ENCODE measurements at regions not wholly inside any gene's neighbourhood (a gene's known extent, or its start where the extent isn't known, plus 50 kb on each side); places are given as distances from the start of the nearest gene placed in this dataset.
"Not testable (repeated sequence)": the region's sequence is repeated elsewhere in the genome, so short reads cannot be mapped to it uniquely, and the experiment has no call there.

DNA sequence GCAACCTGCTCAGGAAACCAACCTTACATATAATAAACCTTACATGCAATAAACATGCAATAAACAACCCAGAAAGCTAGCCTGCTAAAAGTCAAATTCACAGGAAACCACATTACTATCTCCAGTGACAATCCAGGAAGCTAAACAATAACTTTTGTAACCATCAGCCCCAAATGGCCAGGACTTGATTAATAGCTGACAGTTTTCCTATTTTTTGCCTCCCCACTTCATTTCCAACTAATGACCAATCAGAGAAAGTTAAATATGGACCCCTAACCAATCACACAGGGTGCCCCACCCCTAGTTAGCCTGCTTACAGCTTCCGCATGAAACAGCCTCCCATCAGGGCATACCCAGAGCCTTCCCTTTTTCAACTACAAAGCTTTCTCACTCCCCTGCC lies 152.2 kb upstream of the LMNTD1 start:
- H3K9me2 ChIP-seq (replicated peaks; ENCODE audit: insufficient read depth, low read length) = no peaks in the 10 kb centered on the region
- H3K4me1 ChIP-seq (ENCODE audit: low read length) = peaks cover 7% of the 10 kb centered on the region; the same call in 1 of the 2 replicates
- no peak overlapping the region for H3K4me3 ChIP-seq (ENCODE audit: low read length)
- H3K4me2 ChIP-seq (ENCODE audit: low read depth, low read length) = no peak overlapping the region
- no peak overlapping the region for H3K9ac ChIP-seq (ENCODE audit: low read length)
- H3K27ac ChIP-seq (ENCODE audit: low read length) = no peak overlapping the region
- H3K79me2 ChIP-seq (ENCODE audit: low read length) = no peaks in the 10 kb centered on the region
- TF ChIP-seq, protein P1, sequence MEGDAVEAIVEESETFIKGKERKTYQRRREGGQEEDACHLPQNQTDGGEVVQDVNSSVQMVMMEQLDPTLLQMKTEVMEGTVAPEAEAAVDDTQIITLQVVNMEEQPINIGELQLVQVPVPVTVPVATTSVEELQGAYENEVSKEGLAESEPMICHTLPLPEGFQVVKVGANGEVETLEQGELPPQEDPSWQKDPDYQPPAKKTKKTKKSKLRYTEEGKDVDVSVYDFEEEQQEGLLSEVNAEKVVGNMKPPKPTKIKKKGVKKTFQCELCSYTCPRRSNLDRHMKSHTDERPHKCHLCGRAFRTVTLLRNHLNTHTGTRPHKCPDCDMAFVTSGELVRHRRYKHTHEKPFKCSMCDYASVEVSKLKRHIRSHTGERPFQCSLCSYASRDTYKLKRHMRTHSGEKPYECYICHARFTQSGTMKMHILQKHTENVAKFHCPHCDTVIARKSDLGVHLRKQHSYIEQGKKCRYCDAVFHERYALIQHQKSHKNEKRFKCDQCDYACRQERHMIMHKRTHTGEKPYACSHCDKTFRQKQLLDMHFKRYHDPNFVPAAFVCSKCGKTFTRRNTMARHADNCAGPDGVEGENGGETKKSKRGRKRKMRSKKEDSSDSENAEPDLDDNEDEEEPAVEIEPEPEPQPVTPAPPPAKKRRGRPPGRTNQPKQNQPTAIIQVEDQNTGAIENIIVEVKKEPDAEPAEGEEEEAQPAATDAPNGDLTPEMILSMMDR (IDR thresholded peaks at IDR 0.05; ENCODE audit: low read length) = no peak
- TF ChIP-seq EZH2 (optimal IDR thresholded peaks at IDR 0.05; ENCODE audit: low read depth, low read length) = no peak
- no peak for TF ChIP-seq EZH2phosphoT487 (IDR thresholded peaks at IDR 0.05; ENCODE audit: low read length)
- H3K9me3 ChIP-seq (replicated peaks; ENCODE audit: insufficient read depth, low read length) = no peaks in the 10 kb centered on the region
- H4K20me1 ChIP-seq (ENCODE audit: insufficient read depth, low read length) = no peaks in the 10 kb centered on the region
- H3K36me3 ChIP-seq (replicated peaks; ENCODE audit: insufficient read depth, low read length) = no peaks in the 10 kb centered on the region
- H2AFZ ChIP-seq (ENCODE audit: low read length) = no peak overlapping the region
- DNase-seq = no peak
- no peaks in the 10 kb centered on the region for H3K27me3 ChIP-seq (replicated peaks; ENCODE audit: insufficient read depth, low read length)
- no peaks in the 10 kb centered on the region for H3F3A ChIP-seq (ENCODE audit: insufficient read depth, low read length)

- not testable (repeated sequence) for H3K9me2 ChIP-seq (replicated peaks; ENCODE audit: insufficient read depth, low read length); H3F3A ChIP-seq (ENCODE audit: insufficient read depth, low read length); H3K4me3 ChIP-seq (ENCODE audit: low read length); H3K27ac ChIP-seq (ENCODE audit: low read length); H3K79me2 ChIP-seq (ENCODE audit: low read length); DNase-seq; H3K9me3 ChIP-seq (replicated peaks; ENCODE audit: insufficient read depth, low read length); H3K9ac ChIP-seq (ENCODE audit: low read length); H3K27me3 ChIP-seq (replicated peaks; ENCODE audit: insufficient read depth, low read length); H4K20me1 ChIP-seq (ENCODE audit: insufficient read depth, low read length); H3K36me3 ChIP-seq (replicated peaks; ENCODE audit: insufficient read depth, low read length); H3K4me1 ChIP-seq (ENCODE audit: low read length); H2AFZ ChIP-seq (ENCODE audit: low read length); H3K4me2 ChIP-seq (ENCODE audit: low read depth, low read length)
Observed at GRCh38 chr12:25706646-25707045, 153.6 kb upstream of the LMNTD1 start.

DNA sequence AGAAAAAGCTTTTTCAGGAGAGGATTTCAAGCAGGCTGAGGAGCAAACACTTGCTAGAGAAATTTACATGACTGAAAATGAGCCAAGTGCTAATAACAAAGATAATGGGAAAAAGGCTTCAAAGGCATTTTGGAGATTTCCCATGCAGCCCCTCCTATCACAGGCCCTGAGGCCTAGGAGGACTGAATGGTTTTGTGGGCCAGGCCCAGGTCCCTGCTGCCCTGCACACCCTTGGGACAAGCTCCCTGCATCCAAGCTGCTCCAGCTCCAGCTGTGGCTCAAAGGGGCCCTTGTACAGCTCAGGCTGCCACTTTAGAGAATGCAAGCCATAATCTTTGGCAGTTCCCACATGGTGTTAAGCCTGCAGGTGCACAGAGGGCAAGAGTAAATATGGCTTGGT lies 154.0 kb upstream of the LMNTD1 start:
- Histone ChIP-seq H3K9ac (ENCODE audit: low read length) (no peak overlapping the region), H3K4me2 (ENCODE audit: low read depth, low read length) (no peak overlapping the region), H3K4me3 (ENCODE audit: low read length) (no peak overlapping the region), H3K4me1 (ENCODE audit: low read length) (peaks cover 8% of the 10 kb centered on the region; the same call in 1 of the 2 replicates), H3K27ac (ENCODE audit: low read length) (no peak overlapping the region), H3K36me3 (replicated peaks; ENCODE audit: insufficient read depth, low read length) (no peaks in the 10 kb centered on the region), H3F3A (ENCODE audit: insufficient read depth, low read length) (0 out of 2 replicates have a peak, but pooled peaks cover 5% of the 10 kb centered on the region), H2AFZ (ENCODE audit: low read length) (no peak overlapping the region), H3K79me2 (ENCODE audit: low read length) (no peaks in the 10 kb centered on the region), H3K9me3 (replicated peaks; ENCODE audit: insufficient read depth, low read length) (no peaks in the 10 kb centered on the region), H4K20me1 (ENCODE audit: insufficient read depth, low read length) (no peaks in the 10 kb centered on the region), H3K27me3 (replicated peaks; ENCODE audit: insufficient read depth, low read length) (no peaks in the 10 kb centered on the region), H3K9me2 (replicated peaks; ENCODE audit: insufficient read depth, low read length) (no peaks in the 10 kb centered on the region)
- DNase-seq = no peak
- TF ChIP-seq, protein P1 (IDR thresholded peaks at IDR 0.05; ENCODE audit: low read length) = no peak
- no peak for TF ChIP-seq EZH2 (optimal IDR thresholded peaks at IDR 0.05; ENCODE audit: low read depth, low read length)

- Histone ChIP-seq H3K9me3 (replicated peaks; ENCODE audit: insufficient read depth, low read length) (no peaks in the 10 kb centered on the region), H3K79me2 (ENCODE audit: low read length) (no peaks in the 10 kb centered on the region), H4K20me1 (ENCODE audit: insufficient read depth, low read length) (no peaks in the 10 kb centered on the region), H3K4me3 (ENCODE audit: low read length) (no peak overlapping the region), H3K4me1 (ENCODE audit: low read length) (peaks cover 22% of the 10 kb centered on the region), H2AFZ (ENCODE audit: low read length) (no peak overlapping the region), H3F3A (ENCODE audit: insufficient read depth, low read length) (peaks cover 18% of the 10 kb centered on the region), H3K9ac (ENCODE audit: low read length) (no peak overlapping the region), H3K4me2 (ENCODE audit: low read depth, low read length) (no peak overlapping the region), H3K27ac (ENCODE audit: low read length) (no peak overlapping the region), H3K36me3 (replicated peaks; ENCODE audit: insufficient read depth, low read length) (no peaks in the 10 kb centered on the region), H3K27me3 (replicated peaks; ENCODE audit: insufficient read depth, low read length) (no peaks in the 10 kb centered on the region), H3K9me2 (replicated peaks; ENCODE audit: insufficient read depth, low read length) (no peaks in the 10 kb centered on the region)
- no peak for TF ChIP-seq EZH2 (optimal IDR thresholded peaks at IDR 0.05; ENCODE audit: low read depth, low read length)
- no peak for TF ChIP-seq EZH2phosphoT487 (IDR thresholded peaks at IDR 0.05; ENCODE audit: low read length)
- TF ChIP-seq, protein P1 (IDR thresholded peaks at IDR 0.05; ENCODE audit: low read length) = no peak
- no peak for DNase-seq
Observed at GRCh38 chr12:25708661-25709060, 155.6 kb upstream of the LMNTD1 start.

Data from MM.1S (cell line).